HG03066 (cell line): ENCODE measurements at regions not wholly inside any gene's neighbourhood (a gene's known extent, or its start where the extent isn't known, plus 50 kb on each side); places are given as distances from the start of the nearest gene placed in this dataset.
A peak's percentile ranks its signal among the peaks of the same experiment; 100 is the strongest.

Experiments used
- ATAC-seq: cut with Tn5 transposase; IDR thresholded peaks from one replicate; pipeline ENCODE4 v1.9.1; 2021; ENCODE audit warnings: low read depth; ENCODE audit not compliant: unreplicated experiment

DNA sequence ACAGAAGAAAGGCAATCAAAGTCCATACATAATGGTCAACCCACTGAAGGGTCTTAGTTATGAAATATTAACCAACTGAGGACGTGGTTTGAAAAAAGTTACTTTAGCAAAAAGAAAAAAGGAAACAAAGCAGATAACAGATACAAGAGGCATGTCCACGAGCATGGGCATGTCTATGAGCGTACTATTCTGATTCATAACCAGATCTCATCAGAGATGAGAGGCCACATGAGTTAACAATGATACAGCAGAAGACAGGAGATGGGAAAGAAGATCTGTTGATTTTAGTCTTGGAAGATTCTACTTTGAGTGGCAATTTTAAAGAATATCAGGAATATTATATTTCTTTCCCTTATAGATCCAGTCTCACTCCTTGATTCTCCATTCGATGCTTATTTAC is 262.9 kb upstream of the SLITRK3 start:
- ATAC-seq = no peak

DNA sequence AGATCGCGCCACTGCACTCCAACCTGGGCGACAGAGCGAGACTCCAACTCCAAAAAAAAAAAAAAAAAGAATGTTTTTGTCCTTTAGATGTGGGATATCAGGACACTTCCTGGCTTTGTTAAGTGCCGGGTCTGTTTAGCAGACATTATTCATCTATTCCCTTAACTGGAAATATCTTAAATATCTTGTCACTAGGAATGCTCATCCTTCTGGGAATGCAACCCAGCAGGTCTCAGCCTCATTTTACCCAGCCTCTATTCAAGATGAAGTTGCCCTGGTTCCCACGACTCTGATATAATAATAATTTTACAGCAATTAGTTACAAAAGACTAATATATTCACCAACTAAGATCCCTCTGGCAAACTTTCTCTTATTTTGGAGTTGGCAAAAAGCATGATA is 260.9 kb upstream of the SLITRK3 start:
- no peak for ATAC-seq

DNA sequence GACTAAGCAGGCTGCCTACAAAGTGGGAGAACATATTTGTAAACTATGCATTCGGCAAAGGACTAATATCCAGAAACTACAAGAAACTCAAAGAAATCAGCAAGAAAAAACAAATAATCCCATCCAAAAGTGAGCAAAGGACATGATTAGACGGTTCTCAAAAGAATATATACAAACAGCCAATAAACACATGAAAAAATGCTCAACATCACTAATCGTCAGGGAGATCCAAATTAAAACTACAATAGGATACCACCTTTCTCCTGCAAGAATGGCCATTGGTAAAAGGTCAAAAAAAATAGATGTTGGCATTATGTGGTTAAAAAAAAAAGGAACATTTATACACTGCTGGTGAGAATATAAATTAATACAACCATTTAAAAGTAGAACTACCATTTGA is 259.6 kb upstream of the SLITRK3 start:
- no peak for ATAC-seq

GRCh38 chr3:165455360-165455759 is 259.2 kb upstream of the SLITRK3 start:
- no peak for ATAC-seq

DNA sequence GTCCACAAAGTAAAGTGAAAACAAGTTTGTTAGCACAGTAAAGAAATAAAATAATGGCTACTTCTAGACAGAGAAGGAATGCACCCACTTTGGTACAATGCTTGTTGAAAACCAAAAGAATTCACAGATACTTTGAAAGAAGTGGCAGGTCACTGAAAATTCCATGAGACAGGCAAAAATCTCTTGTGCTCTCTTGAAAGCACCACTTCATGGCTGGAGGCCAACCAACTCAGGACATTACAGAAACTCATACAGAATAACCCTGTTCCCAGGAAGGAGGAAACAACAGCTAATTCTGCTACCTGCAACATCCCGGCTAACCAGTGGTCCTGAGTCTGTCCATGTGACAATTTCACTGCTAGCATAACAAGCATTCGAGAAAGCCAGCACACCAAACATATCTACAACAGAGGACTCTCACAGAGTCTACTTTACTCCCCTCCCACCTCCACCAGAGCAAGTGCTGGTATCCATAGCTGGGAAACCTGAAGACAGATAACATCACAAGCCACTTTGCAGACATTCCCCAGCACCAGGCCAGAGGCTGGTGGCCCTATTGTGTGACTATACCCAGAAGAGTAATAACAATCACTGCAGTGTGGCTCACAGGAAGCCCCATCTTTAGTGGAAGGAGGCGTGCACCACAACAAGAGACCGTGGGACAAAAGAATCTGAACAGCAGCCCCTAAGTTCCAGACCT is 255.3 kb upstream of the SLITRK3 start:
- no peak for ATAC-seq

DNA sequence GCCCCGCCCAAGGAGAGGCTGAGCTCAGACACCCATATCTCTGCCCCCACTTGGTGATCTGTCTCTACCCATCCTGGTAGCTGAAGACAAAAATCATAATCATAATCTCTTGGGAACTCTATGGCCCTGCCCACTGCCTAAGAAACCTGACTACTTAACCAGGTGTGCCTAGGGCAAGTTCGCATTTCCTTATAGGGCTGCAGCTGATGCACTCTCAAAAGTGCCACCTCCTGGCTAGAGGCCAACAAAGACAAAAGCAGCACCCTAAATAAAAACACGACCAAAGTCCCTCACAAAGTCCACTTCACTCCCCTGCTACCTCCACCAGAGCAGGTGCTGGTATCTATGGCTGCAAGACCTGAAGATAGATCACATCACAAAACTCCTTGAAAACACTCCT is 250.4 kb upstream of the SLITRK3 start:
- no peak for ATAC-seq

DNA sequence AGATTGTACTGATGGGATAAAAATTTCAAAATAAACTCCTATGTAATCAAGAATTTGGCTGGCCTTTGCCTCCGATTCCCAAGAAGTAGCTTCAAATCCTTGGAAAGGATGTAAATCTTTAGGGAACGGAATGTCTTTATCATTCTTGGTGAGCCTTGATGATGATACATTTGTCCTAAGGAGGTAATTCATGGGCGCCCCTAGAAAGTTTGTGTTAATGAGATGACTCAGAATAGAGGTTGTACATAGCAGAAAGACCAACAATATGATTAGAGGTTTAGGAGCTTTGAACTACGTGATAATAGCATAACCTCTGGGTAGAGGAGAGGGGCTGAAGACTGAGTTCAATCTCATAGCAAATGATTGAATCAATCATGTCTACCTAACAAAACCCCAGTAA is 248.6 kb upstream of the SLITRK3 start:
- ATAC-seq = no peak

- ATAC-seq = no peak
These were observed 247.5 kb upstream of the SLITRK3 start for GRCh38 chr3:165443664-165444063.

DNA sequence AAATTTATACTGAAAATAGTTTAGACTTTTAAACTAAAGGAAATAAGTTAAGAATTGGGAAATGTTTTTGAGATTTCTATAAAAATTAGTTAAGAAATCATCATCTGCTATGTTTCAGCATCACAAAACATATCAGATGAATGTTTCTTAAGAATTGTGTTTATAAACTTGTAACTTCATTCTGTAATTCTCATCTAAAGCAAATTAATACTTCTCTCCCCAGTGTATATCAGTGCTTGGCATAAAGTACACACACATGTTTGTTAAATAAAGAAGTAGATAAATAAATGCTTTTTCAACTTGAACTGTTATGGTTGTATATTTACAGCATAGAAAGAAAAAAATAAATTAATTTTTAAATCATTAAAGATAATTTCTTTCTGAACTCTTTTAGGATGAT is 245.9 kb upstream of the SLITRK3 start:
- no peak for ATAC-seq

GRCh38 chr3:165440380-165440779 is 244.2 kb upstream of the SLITRK3 start:
- ATAC-seq = peak; percentile 85

- no peak for ATAC-seq
These were observed 243.6 kb upstream of the SLITRK3 start for GRCh38 chr3:165439765-165440164.

DNA sequence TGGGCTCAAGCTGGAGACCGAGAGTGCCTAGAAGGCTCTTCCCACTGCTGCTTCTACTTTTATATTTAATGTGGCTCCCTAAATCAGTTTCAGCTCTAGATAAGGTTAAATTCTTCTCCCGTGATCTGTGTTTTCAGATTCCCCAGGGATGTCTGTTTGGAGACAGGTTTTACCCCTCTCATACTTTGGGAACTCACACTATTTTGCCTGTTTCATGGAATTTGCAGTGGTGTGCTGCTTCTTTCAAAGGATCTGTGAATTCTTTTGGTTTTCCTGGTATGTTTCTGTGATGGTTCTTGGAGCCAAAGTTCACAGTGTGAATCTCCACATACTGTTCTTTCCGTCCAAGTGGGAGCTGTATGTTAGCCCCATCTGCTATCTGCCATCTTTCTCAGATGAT is 238.3 kb upstream of the SLITRK3 start:
- no peak for ATAC-seq

DNA sequence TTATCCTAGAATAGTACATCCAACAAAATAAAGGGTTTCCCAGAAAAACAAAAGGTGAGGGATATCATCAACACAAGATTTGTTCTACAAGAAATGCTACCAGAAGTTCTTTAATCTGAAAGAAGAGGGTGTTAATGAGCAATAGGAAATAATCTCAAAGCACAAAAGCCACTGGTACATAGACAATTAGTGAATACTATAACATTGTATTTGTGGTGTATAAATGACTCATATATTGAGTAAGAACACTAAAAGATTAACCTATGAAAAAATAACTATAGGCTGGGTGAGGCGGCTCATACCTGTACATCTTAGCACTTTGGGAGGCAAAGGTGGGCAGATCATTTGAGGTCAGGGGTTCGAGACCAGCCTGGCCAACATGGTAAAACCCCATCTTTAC is 210.2 kb upstream of the SLITRK3 start:
- ATAC-seq = no peak

GRCh38 chr3:165404357-165405027 is 208.3 kb upstream of the SLITRK3 start:
- no peak for ATAC-seq

GRCh38 chr3:165403666-165404065 is 207.5 kb upstream of the SLITRK3 start:
- no peak for ATAC-seq

GRCh38 chr3:165395188-165395587 is 199.0 kb upstream of the SLITRK3 start:
- ATAC-seq = no peak

- ATAC-seq = no peak
These were observed 197.3 kb upstream of the SLITRK3 start for GRCh38 chr3:165393461-165393860.

DNA sequence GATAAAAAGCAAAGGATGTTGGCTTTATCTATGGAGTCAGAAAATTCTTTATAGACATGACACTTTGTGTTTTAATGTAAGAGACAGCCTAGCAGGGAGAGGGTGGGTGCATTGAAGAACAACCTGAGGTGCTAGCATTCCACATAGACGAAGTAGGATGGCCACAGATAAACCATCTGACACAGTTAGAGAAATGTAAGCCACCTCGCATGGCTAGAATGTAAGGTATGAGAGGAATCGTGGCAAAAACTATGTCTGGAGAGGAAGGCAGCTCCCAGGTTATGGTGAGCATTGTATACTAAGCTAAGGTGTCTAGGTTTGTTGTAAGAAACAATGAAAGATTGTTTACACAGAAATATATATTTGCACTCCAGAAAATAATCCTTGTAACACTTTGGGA is 194.0 kb upstream of the SLITRK3 start:
- ATAC-seq = no peak

GRCh38 chr3:165389653-165390052 is 193.5 kb upstream of the SLITRK3 start:
- ATAC-seq = no peak

- no peak for ATAC-seq
These were observed 192.9 kb upstream of the SLITRK3 start for GRCh38 chr3:165389064-165389463.

DNA sequence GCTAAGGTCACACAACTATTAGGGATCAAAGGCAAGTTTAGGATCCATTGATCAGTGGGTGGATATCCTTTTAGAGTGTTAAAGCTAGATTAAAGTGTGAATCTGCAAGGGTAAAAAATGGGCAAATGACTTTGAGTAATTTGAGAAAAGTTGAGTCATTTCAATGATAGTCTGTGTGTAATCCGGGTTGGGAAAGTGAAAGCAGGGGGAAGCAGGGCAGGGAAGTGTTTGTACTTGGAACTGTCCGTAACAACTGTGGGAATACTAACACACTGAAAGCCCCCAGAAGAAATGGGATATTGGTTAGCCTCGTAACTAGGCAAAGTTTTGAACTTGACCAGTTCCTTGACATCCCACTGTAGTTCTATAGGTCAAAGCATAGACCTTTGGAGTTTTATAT is 187.2 kb upstream of the SLITRK3 start:
- ATAC-seq = no peak

DNA sequence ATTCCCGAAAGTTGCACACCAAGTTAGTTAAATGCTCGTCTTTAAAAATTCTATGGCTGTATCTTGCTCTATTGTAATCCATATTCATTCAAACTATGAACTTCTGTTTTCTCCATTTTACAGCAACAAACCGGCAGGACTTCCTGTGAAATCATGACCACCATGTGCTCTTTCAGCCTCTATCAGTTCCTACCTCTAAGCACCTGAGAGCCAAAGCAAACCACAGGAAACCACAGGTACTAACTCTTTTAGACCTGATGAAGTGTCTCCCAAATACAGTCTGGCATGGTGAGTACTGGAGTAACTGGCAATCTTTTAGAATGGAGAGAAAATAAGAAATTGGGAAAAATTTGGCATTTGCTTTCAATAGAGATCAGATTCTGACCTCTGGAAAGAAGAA is 186.5 kb upstream of the SLITRK3 start:
- ATAC-seq = no peak
